Lung (tissue), 11 donors: ENCODE measurements at regions not wholly inside any gene's neighbourhood (a gene's known extent, or its start where the extent isn't known, plus 50 kb on each side); places are given as distances from the start of the nearest gene placed in this dataset.

Experiments
- ATAC-seq: fragments of 200-7000 bp; cut with Tn5 transposase; one replicate; pipeline ENCODE4 v1.9.1; 2020; ENCODE audit warnings: moderate number of reproducible peaks; ENCODE audit not compliant: insufficient read depth, low FRiP score
- DNase-seq, 3 donors: peaks; one replicate each; pipeline ENCODE4 v3.0.0-alpha.2; 2013 to 2017
- H3K27ac ChIP-seq, 2 donors: one replicate each; pipeline ENCODE4 v1.5.1; 2013; ENCODE audit warnings: mild to moderate bottlenecking in 2 of 2, moderate library complexity in 2 of 2, control low read depth in 1 of 2, inconsistent platforms in 1 of 2, low read depth in 1 of 2, low read length in 1 of 2
- H3K27me3 ChIP-seq, 3 donors: one replicate each; pipeline ENCODE4 v1.5.1; 2013; ENCODE audit warnings: low read length in 2 of 3; ENCODE audit not compliant: control insufficient read depth in 3 of 3, insufficient read depth in 3 of 3
- H3K36me3 ChIP-seq, 4 donors: one replicate each; pipeline ENCODE4 v1.5.1; 2013; ENCODE audit warnings: low read length in 4 of 4, mild to moderate bottlenecking in 1 of 4, moderate library complexity in 1 of 4; ENCODE audit not compliant: control insufficient read depth in 4 of 4, insufficient read depth in 4 of 4
- H3K4me1 ChIP-seq, 5 donors: one replicate each; pipeline ENCODE4 v1.5.1; 2013; ENCODE audit warnings: low read length in 5 of 5, mild to moderate bottlenecking in 2 of 5, moderate library complexity in 1 of 5; ENCODE audit not compliant: control insufficient read depth in 5 of 5, insufficient read depth in 5 of 5
- H3K4me3 ChIP-seq: one replicate; pipeline ENCODE4 v1.5.1; 2013; ENCODE audit warnings: mild to moderate bottlenecking, control low read depth, moderate library complexity
- H3K9ac ChIP-seq, 2 donors: one replicate each; pipeline ENCODE4 v1.5.1; 2013; ENCODE audit warnings: low read length in 2 of 2, control low read depth in 1 of 2; ENCODE audit not compliant: insufficient read depth in 1 of 2
- H3K9me3 ChIP-seq, 4 donors: one replicate each; pipeline ENCODE4 v1.5.1; 2013; ENCODE audit warnings: low read length in 3 of 4, mild to moderate bottlenecking in 1 of 4, moderate library complexity in 1 of 4; ENCODE audit not compliant: control insufficient read depth in 4 of 4, insufficient read depth in 3 of 4
- CTCF ChIP-seq: IDR thresholded peaks from 2 replicates; pipeline ENCODE4 v1.5.1; 2012; ENCODE audit warnings: mild to moderate bottlenecking; ENCODE audit errors: control extremely low read depth, extremely low read depth
- WGBS, 2 donors: extraction: QIAGEN DNeasy Blood & Tissue Kit; methylation state at CpG; one replicate each; pipeline ENCODE4 v1.1.7; 2013; 5-methylcytosine and 5-hydroxymethylcytosine counted together
- donor health status: control.
- donor health status: control.
- donor health status: Bipolar disorder and iron deficiency.
- donor health status: healthy.
- donor health status: DM: yes; HTN: yes; CAD: no.

GRCh38 chr18:75659535-75660023, 232.1 kb upstream of the SMIM21 start:
- no peak for TF ChIP-seq CTCF
- DNase-seq (no peak), ATAC-seq (no peak)
- H3K36me3 ChIP-seq: no peaks in the 10 kb centered on the region
- H3K9me3 ChIP-seq: peaks cover 0 to 6% (median 4%) of the 10 kb centered on the region in 4 donors
- H3K27ac ChIP-seq: no peak overlapping the region
- no peak overlapping the region for H3K4me3 ChIP-seq
- no peak overlapping the region for H3K9ac ChIP-seq
- peaks cover 0 to 25% (median 18%) of the 10 kb centered on the region in 5 donors for H3K4me1 ChIP-seq
- no peaks in the 10 kb centered on the region for H3K27me3 ChIP-seq

- Histone ChIP-seq H3K27me3 (no peaks in the 10 kb centered on the region), H3K9ac (no peak overlapping the region), H3K27ac (no peak overlapping the region), H3K4me1 (peaks cover 0 to 33% (median 18%) of the 10 kb centered on the region in 5 donors), H3K4me3 (no peak overlapping the region), H3K9me3 (peaks cover 0 to 6% (median 4%) of the 10 kb centered on the region in 4 donors), H3K36me3 (no peaks in the 10 kb centered on the region)
- no peak for TF ChIP-seq CTCF
- no peak for DNase-seq
- 45 to 49% methylated on average over 5 of the region's 5 CpGs for WGBS, 2 donors
- no peak for ATAC-seq
These were observed 230.8 kb upstream of the SMIM21 start for GRCh38 chr18:75658330-75658729.

DNA sequence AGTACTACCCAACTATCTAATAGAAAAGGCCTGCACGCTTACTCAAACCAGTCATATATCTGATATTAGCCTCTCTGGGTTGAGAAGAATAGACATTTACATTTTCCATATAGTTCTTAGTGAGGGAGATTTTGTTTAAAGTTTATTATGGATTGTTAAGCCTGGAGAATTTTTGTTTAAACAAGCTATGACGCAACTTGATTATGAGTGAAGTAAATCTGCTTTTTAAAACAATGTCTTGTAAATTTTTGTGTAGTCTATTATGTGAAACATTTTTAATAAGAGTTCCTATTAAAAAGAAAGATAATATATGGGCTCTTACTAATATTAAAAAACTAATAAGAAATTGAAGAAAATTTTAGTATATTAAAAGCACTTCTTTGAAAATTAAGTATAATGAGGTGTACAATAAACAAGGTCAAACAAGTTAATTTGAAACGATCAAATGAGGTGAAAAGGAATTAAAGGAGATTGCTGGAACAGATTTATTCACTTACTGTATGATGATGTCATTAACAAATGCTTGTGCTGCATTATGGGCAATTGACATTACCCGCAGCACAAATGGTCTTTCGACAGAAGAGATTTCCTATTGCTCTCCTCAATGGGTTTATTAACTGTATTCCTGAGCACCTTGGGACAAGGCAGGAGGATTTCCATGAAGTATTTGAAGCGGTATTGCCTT, 229.2 kb upstream of the SMIM21 start:
- peak; percentile 40 to 87 (median 84) for DNase-seq
- no peaks in the 10 kb centered on the region for H3K27me3 ChIP-seq
- TF ChIP-seq CTCF: no peak
- peak overlapping the region in 1 of 2 donors; percentile 23 for H3K9ac ChIP-seq
- H3K9me3 ChIP-seq: peaks cover 0 to 4% (median 1%) of the 10 kb centered on the region in 4 donors
- WGBS, 2 donors: 86 to 87% methylated on average over 6 of the region's 6 CpGs
- ATAC-seq: no peak
- H3K4me3 ChIP-seq: no peak overlapping the region
- no peaks in the 10 kb centered on the region for H3K36me3 ChIP-seq
- peaks cover 0 to 33% (median 18%) of the 10 kb centered on the region in 5 donors for H3K4me1 ChIP-seq
- no peak overlapping the region for H3K27ac ChIP-seq
